ENCODE measurements at regions not wholly inside any gene's neighbourhood (a gene's known extent, or its start where the extent isn't known, plus 50 kb on each side); places are given as distances from the start of the nearest gene placed in this dataset.

DNA sequence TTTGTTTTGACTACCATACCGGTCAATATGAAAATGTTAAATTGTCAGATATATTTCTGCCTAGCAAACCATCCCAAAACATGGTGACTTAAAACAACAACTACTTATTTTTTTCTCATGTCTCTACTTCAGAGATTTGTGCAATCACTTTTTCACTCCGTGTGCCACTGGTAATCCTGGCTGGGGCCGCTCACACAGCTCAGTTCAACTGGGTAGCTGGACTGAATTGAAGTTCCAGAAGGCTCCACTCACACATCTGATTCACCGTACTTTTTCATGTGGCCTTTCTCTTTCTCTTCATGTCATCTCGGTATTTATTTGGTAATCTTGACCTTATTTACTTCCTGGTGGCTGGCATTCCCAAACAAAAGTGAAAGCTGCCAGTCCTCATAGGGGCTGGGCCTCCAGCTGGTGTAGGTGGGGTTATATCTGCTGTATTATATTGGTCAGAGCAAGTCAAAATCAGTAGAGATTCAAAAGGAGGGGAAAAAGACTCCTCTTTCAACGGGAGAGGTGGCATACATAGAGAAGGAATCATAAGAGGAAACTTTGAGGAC, 513.9 kb upstream of the NXPH2 start:
- no peak for DNase-seq (ENCODE audit: low spot score)

DNA sequence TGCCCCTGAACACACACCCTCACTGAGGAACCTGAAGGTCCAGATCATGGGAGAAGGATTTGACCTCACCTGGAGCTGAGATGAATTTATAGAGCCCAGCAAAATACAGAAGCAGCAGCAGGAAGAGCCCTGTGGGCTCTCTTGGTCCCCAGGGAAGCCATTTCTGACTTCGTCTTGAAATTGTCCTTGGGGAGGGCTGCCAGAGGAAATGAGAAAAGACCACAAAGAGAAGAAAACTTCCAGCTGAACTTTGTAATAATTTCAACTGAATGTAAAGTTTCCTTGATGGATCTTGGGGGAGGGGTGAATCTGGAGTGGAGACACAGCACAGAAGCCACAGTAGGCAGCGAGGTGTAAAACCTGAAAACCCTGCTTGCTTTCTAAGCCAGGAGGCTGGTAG, 500.9 kb upstream of the NXPH2 start:
- DNase-seq (ENCODE audit: low spot score), result no peak

DNA sequence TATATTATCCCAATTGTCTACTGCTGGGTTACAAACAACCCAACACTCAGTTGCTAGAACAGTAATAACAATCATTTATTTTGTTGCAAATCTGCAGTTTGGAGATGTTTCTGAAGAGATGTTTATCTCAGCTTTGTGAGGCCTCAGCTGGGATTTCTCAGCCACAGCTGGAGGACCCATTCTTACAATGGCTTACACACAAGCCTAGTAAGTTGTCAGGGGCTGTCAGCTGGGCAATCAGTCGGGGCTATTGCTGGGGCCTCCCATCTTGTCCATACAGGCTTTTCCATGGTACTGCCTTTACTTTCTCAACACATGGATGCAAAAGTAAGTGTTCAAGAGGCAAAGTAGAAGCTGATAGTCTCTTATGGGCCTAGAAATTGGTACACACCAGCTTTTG, 491.7 kb upstream of the NXPH2 start:
- DNase-seq (ENCODE audit: low spot score), result no peak

DNA sequence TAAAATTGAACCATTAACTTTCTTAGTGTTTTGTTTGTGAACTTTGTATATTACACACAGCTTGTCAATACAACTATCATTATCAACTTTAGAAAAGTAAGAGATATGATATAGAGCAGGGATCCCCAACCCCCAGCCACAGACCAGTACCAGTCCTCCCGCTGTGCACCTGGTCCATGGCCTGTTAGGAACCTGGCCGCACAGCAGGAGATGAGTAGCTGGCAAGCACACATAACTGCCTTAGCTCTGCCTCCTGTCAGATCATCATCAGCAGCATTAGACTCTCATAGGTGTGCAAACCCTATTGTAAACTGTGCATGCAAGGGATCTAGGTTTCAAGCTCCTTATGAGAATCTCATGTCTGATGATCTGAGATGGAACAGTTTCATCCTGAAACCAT, 491.0 kb upstream of the NXPH2 start:
- DNase-seq (ENCODE audit: low spot score), result no peak

DNA sequence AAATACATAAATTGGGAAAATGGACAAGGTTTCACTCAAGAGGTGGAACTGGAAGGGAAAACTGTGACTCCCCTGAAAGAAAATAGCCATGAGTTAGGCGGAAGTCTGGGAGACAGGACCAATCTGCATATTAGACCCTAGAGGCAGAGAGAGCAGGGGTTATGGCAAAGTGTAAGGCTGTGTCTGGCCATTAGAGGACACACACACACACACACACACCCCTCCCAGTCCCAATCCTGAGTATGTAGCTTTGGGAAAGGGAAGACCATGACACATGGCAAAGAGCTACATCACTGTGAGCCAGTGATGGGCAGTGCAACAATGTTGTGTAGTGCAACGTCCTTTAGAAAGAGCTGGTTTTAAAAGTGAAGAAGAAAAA, 479.9 kb upstream of the NXPH2 start:
- DNase-seq (ENCODE audit: low spot score), result no peak

DNA sequence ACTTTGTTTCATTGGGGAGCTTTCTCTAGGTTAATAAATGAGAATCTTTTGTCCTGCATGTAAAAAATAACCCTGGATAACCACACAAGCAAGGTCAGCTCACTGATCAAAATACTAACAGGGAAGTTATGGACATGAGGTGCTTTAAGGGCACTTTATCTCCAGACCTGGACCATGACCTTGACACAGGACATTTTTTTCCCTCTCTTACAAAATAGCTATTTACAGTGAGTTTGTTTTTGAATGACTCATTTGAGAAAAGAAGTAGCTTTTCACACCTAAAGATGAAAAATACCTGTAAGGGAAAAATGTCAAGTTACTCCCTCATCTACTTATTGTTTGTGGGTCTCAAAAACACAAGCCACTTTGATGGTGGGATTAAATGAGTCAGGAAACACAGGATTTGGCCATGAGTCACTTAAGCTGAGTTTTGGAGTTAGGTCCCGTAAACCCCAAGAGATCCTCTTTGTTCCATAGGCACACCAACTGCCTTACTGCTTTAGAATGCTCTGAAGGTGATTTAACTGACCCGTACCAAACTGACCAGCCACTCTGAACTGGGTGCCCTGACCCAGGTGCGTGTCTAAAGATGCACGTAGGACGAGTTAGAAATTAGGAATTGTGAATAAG, 479.3 kb upstream of the NXPH2 start:
- DNase-seq (ENCODE audit: low spot score), result no peak

GRCh38 chr2:139241286-139241685, 461.1 kb upstream of the NXPH2 start:
- DNase-seq (ENCODE audit: low spot score), result no peak

GRCh38 chr2:139237023-139237422, 456.8 kb upstream of the NXPH2 start:
- DNase-seq (ENCODE audit: low spot score), result no peak

DNA sequence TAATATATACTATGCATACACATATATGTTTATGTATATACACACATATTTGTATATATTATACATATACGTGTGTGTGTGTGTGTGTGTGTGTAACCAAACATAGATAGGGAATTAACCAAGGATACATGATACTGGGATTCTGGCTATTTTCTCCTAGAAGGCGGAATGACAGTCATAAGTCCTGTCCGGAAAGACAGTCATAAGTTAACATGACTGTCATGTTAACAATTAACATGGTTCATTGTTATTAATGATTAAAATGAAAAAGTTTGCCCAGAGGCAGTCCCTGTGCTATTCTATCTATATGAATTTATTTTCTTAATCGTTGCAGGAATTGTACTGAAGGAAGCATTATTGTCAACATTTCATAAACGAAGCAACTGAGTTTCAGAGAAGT, 450.7 kb upstream of the NXPH2 start:
- DNase-seq (ENCODE audit: low spot score), result no peak

DNA sequence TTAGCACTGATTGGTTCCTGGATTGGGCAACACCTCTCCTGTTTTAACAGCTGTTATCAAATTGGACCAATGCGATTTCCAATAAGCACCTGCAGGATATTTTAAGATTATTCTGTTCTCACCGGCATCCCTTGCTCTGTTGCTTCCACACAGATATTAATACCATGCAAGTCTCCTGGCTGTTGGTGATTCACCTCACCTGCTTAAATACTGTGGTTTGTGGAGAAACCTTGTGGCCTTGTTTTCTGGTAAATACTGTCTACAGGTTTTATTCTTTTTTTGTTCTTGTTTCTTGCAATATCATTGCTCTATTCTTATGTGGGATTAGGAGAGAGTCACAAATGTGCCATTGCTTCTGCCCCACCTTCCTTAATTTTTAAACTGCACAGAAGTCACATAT, 448.1 kb upstream of the NXPH2 start:
- no peak for DNase-seq (ENCODE audit: low spot score)

DNA sequence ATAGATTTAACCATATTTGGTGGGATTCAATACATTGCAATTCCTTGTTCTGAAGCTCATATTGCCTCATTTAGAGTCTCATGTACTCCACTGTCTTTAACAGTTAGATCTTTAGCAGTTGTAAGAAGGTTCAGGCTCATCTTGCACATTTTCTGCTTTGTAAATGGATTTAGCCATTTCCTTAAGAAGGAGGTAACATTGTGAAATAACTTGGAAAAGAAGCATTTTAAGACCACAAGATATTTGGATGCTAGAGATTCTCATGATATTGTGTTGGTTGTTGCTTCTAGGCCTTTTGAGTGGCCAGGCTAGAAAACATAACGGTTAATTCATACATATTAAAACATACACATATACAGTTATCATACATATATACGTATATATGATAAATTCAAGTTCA, 445.8 kb upstream of the NXPH2 start:
- DNase-seq (ENCODE audit: low spot score), result no peak

DNA sequence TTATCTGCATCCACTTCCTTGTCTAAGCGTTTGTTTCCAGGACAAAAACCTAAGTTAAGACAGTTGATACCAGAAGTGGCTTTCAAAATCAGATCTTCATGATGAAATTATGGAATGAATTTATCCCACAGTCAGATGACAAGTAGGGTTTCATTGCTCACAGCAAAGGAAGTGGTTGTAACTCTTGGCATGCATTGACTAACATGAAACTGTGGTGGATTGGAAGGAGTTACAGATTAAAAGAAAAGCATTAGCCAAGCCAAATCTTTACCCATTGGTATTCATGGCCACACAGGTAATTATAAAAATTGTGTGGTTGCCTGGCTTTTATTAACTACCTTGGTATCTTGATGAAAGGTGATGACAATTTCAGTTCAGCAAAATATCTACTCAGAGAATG, 438.0 kb upstream of the NXPH2 start:
- no peak for DNase-seq (ENCODE audit: low spot score)

- DNase-seq (ENCODE audit: low spot score), result no peak
These were observed 437.5 kb upstream of the NXPH2 start for GRCh38 chr2:139217641-139218040.

- DNase-seq (ENCODE audit: low spot score), result no peak
These were observed 436.2 kb upstream of the NXPH2 start for GRCh38 chr2:139216435-139216834.

GRCh38 chr2:139214801-139215200, 434.6 kb upstream of the NXPH2 start:
- DNase-seq (ENCODE audit: low spot score), result no peak

DNA sequence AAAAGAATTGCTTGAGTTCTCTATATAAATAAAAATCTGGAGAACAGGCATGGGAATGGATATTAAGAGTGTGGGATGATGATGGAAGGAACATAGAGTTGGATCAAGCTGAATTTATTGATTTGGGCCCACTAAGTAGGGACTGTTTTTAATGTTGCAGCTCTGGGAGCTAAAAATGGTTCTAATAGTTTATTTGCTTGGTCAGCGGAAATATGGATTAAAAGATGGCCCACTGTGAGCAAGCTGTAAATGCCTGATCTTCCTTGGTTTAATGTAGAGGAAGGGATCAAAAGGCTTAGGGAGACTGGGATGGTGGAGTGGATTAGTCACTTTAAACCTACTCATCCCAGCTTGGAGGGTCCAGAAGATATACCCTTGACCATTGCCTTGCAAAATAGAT, 429.4 kb upstream of the NXPH2 start:
- DNase-seq (ENCODE audit: low spot score), result no peak

DNA sequence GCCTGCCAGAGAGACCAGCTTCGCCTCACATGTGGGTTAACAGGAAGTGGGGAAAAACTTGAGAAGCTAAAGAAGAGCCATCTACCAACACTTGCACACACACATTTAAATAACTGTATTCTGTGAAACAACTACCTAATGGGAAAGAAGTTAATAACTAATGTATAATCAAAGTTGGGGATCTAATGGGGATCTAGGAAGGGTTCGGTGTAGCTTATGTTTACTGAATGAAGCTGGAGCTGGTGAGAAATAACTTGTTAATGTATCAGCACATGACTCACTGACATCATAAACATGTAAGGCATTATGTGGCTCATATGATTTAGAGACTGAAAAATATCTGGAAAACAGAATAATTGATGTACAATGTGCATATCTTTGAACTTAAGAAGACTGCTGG, 421.3 kb upstream of the NXPH2 start:
- DNase-seq (ENCODE audit: low spot score), result no peak

GRCh38 chr2:139196754-139197153, 416.6 kb upstream of the NXPH2 start:
- DNase-seq (ENCODE audit: low spot score), result no peak

DNA sequence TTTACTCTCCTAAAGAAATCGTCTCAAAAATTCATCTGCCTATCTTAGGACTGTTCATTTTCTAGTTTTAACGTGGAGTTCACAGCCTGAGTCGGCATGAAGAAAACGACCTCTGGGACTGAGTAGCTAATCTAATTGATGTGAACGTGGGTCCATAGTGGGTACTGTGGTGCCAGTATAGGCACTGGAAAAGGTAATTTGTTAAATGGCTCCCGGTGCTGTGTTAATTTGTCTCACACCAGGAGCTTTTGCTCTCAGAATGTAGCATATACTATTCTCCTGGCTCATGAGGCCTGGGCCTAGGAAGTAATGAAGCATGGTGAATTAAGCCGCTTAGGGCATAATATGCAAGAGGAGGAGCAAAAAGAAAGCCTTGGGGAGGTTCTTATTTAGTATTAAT, 414.4 kb upstream of the NXPH2 start:
- no peak for DNase-seq (ENCODE audit: low spot score)

DNA sequence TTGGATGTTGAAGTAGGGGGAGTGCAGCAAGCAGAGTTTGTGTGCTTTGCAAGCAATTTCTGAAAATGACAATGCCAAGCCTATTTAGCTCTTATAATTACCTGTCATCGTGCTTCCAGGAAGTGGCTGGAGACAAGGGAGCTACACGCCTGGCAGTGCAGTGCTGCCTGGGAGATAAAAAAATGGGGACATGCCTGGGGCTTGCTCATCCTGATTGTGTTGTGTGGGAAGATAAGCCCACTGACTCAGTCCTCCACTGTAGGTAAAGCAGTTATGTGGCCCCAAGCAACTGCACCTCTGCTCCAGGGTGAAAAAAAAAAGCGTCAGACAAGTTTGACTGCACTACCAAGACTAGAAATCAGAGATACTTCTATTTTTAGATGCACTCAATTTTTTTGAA, 396.9 kb upstream of the NXPH2 start:
- no peak for DNase-seq (ENCODE audit: low spot score)

GRCh38 chr2:139175510-139175909, 395.3 kb upstream of the NXPH2 start:
- no peak for DNase-seq (ENCODE audit: low spot score)

DNA sequence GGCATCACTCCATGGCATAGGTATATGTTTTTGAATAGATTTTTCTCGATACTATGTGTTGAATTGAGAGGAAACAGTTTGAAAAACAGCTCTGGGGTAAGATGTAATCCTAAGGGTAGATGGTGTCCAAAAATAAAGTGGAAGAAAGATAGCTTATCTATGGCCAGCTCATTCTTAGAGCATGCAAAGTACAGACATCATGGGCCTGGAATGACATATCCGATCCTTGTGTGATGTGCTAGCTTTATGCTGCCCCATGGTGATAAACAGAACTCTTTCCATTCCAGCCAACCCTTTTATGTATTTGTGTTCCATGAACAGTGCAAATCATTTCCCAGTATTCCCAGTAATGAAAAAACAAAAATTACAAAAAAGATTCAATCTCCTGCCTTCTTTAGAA, 390.2 kb upstream of the NXPH2 start:
- no peak for DNase-seq (ENCODE audit: low spot score)

DNA sequence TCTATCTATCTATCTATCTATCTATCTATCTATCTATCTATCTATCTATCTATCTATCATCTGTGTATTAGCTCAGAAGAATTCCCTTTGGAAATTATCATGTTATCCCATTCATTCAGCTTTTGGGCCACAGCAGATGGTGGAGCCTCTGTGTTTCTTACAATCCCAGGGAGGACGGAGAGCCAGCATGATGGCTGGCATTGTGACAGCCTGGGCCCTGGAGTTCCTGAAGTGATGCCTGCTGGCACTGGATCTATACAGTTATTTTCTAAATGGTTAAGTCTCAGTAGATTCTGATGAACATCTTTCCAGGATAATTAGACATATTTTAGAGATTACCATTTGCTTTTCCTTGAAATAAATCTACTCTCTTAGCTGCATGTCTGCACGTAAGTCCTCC, 385.4 kb upstream of the NXPH2 start:
- DNase-seq (ENCODE audit: low spot score), result no peak

- no peak for DNase-seq (ENCODE audit: low spot score)
These were observed 384.9 kb upstream of the NXPH2 start for GRCh38 chr2:139165041-139165440.

DNA sequence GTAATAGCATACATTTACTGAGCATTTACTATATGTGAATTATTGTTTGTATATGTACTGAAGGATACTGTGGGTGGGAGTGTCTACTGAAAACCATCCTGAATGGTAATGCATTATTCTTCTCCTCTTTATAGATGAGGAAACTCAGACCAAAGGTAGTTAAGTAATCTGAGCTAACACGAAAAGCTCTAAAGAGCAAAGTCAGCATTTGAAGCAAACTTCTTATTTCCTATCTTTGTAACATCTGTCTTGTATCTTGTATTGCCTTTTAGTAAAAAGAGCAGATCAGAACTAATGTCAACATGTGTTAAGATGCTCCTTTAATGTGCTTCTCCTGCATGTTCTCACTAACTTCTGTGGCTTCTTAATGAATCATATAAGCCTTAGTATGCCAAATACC, 382.8 kb upstream of the NXPH2 start:
- no peak for DNase-seq (ENCODE audit: low spot score)
